ENCODE measurements at regions not wholly inside any gene's neighbourhood (a gene's known extent, or its start where the extent isn't known, plus 50 kb on each side); places are given as distances from the start of the nearest gene placed in this dataset.

DNA sequence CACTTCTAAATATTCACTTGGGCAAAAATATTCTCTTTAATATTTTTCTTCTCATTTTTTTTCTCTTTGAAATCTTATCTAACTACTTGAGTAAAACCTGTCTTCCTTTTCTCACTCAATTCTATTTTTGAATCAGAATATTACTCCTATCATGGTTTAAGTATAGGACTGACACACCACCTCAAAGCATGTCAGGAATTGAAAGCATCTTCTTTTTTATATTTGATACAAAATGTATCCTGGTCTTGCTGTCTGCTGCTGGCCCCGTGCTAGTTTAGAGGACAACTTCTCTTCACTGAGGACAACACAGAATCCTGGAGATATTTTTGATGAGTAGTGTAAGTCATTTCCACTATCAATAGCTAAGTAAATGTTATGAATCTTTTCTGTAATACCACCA is 383.6 kb downstream of the GADD45G start:
- no peak overlapping the region for H3K27ac Mint-ChIP-seq

GRCh38 chr9:89991204-89991790 is 386.5 kb downstream of the GADD45G start:
- Mint-ChIP-seq H3K27ac (no peak overlapping the region), H3K9me3 (peaks cover 7% of the 10 kb centered on the region), H3K4me3 (no peak overlapping the region), H3K27me3 (ENCODE audit: low read depth, poor library complexity) (peaks cover 3% of the 10 kb centered on the region), H3K36me3 (ENCODE audit: low read depth) (no peaks in the 10 kb centered on the region), H3K4me1 (peaks cover 8% of the 10 kb centered on the region)
- DNase-seq, result no peak
- TF ChIP-seq, protein P1, sequence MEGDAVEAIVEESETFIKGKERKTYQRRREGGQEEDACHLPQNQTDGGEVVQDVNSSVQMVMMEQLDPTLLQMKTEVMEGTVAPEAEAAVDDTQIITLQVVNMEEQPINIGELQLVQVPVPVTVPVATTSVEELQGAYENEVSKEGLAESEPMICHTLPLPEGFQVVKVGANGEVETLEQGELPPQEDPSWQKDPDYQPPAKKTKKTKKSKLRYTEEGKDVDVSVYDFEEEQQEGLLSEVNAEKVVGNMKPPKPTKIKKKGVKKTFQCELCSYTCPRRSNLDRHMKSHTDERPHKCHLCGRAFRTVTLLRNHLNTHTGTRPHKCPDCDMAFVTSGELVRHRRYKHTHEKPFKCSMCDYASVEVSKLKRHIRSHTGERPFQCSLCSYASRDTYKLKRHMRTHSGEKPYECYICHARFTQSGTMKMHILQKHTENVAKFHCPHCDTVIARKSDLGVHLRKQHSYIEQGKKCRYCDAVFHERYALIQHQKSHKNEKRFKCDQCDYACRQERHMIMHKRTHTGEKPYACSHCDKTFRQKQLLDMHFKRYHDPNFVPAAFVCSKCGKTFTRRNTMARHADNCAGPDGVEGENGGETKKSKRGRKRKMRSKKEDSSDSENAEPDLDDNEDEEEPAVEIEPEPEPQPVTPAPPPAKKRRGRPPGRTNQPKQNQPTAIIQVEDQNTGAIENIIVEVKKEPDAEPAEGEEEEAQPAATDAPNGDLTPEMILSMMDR (IDR thresholded peaks at IDR 0.05), result no peak

More for the DNA sequence above, 383.6 kb downstream of the GADD45G start:
- Mint-ChIP-seq H3K4me3 (no peak overlapping the region), H3K36me3 (ENCODE audit: low read depth) (no peaks in the 10 kb centered on the region), H3K9me3 (peaks cover 16% of the 10 kb centered on the region), H3K27me3 (ENCODE audit: low read depth, poor library complexity) (peaks cover 6% of the 10 kb centered on the region), H3K4me1 (peaks cover 8% of the 10 kb centered on the region)
- DNase-seq, result no peak
- TF ChIP-seq, protein P1 (IDR thresholded peaks at IDR 0.05), result no peak

GRCh38 chr9:89992326-89993198 is 387.8 kb downstream of the GADD45G start:
- Mint-ChIP-seq H3K27ac (no peak overlapping the region), H3K4me1 (peaks cover 8% of the 10 kb centered on the region)

DNA sequence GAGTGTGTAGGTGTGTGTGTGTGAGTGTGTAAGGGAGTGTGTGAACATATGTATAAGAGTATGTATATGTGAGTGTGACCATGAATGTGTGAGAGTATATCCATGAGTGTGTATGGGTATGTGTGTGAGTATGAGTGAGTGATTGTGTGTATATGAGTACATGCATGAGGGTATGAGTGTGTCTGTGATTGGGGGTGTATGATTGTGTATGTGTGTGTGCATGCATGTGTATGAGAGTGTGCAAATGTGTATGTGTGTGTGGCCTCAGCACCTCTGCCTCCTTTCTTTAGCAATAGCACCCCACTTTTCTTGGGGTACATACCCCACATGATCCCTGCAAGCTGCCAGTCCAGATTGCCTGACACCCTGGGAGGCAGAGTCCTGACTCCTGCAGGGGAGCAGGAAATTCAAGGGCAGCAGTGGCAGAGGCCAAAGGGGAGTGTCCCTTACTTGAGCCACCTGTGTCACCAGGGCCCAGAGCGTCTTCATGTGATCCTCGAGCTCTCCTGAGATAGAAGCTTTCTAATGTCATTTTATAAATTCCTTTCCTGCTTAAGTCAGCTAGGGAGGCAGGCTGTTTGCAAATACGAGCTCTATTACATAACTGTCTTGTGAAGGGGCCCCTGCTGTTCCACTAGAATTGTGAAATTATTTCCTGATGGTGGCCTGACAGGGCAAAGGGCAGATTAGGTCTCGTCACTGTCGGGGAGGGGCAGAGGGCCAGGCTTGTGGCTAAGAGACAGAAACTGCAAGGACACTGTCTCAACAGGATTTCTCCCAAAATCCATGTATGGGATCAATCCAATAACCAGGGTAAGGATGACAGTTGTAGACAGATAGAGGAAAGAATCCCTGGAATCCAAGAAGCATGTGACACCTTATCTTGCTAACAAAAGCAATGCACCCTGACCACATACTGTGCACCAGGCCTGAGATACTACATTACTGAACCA is 389.1 kb downstream of the GADD45G start:
- Mint-ChIP-seq H3K27me3 (ENCODE audit: low read depth, poor library complexity) (peaks cover 3% of the 10 kb centered on the region), H3K4me1 (peaks cover 13% of the 10 kb centered on the region), H3K4me3 (no peak overlapping the region), H3K36me3 (ENCODE audit: low read depth) (no peaks in the 10 kb centered on the region), H3K9me3 (peaks cover 7% of the 10 kb centered on the region), H3K27ac (no peak overlapping the region)
- TF ChIP-seq, protein P1 (IDR thresholded peaks at IDR 0.05), result no peak
- no peak for DNase-seq

More at GRCh38 chr9:89992326-89993198, 387.8 kb downstream of the GADD45G start:
- Mint-ChIP-seq H3K9me3 (peaks cover 7% of the 10 kb centered on the region), H3K4me3 (no peak overlapping the region), H3K36me3 (ENCODE audit: low read depth) (no peaks in the 10 kb centered on the region), H3K27me3 (ENCODE audit: low read depth, poor library complexity) (peaks cover 3% of the 10 kb centered on the region)
- TF ChIP-seq, protein P1 (IDR thresholded peaks at IDR 0.05), result no peak
- DNase-seq, result no peak

- DNase-seq, result no peak
- no peaks in the 10 kb centered on the region for H3K36me3 Mint-ChIP-seq (ENCODE audit: low read depth)
- TF ChIP-seq, protein P1 (IDR thresholded peaks at IDR 0.05), result no peak
- peak overlapping the region; percentile 63 for H3K27ac Mint-ChIP-seq
- peak overlapping the region; percentile 48 for H3K4me3 Mint-ChIP-seq
- H3K4me1 Mint-ChIP-seq, result peaks cover 24% of the 10 kb centered on the region
- peaks cover 7% of the 10 kb centered on the region for H3K9me3 Mint-ChIP-seq
- H3K27me3 Mint-ChIP-seq (ENCODE audit: low read depth, poor library complexity), result peaks cover 3% of the 10 kb centered on the region
Measured at GRCh38 chr9:89994988-89995613, 390.3 kb downstream of the GADD45G start.
